ENCODE measurements at regions not wholly inside any gene's neighbourhood (a gene's known extent, or its start where the extent isn't known, plus 50 kb on each side); places are given as distances from the start of the nearest gene placed in this dataset.
"Not testable (repeated sequence)": the region's sequence is repeated elsewhere in the genome, so short reads cannot be mapped to it uniquely, and the experiment has no call there.

DNA sequence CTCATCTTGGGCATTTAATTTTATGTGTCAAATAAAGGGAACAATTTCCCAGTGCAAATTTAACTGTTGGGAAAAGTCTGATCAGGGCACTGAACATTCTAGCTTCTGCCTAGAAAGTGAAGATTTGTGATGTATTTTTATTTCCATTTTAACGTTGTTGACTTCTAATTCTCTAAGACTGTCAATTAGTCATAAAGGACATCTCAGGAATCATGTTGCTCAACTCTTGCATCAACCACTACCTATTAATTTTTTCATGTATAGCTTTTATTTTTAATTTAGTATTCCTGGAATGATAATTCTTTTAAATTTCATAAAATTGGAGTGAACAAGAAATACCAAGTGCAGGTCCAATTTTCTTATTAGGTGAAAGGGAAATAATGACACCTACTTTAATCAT, 87.9 kb upstream of the METAP2 start:
- H3K4me1 ChIP-seq (ENCODE audit: control insufficient read depth, insufficient read depth, low read length) = no peaks in the 10 kb centered on the region
- DNase-seq (ENCODE audit: low read depth, low spot score) = no peak
- no peak overlapping the region for H3K4me3 ChIP-seq (ENCODE audit: low read length)
- no CpG with 5 or more reads among the region's 1 CpG for WGBS (ENCODE audit: insufficient coverage, insufficient read length)
- no peaks in the 10 kb centered on the region for H3K36me3 ChIP-seq (ENCODE audit: control insufficient read depth, insufficient read depth, low read length)
- H3K27ac ChIP-seq (ENCODE audit: low read length) = no peak overlapping the region
- no peaks in the 10 kb centered on the region for H3K27me3 ChIP-seq (ENCODE audit: control insufficient read depth, insufficient read depth, low read length)
- no peaks in the 10 kb centered on the region; the same call in 1 of the 2 replicates for H3K9me3 ChIP-seq (ENCODE audit: control insufficient read depth, insufficient read depth, low read length)

DNA sequence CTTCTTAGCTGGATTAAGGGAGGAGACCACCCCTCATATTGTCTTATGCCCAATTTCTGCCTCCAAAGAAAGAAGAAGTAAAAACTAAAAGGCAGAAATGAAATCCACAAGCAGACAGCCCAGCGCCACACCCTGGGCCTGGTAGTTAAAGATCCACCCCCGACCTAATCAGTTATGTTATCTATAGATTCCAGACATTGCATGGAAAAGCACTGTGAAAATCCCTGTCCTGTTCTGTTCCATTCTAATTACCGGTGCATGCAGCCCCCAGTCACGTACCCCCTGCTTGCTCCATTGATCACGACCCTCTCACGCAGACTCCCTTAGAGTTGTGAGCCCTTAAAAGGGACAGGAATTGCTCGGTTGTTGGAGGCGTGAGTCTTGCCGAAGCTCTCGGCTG, 85.7 kb upstream of the METAP2 start:
- H3K36me3 ChIP-seq (ENCODE audit: control insufficient read depth, insufficient read depth, low read length); DNase-seq (ENCODE audit: low read depth, low spot score); H3K4me1 ChIP-seq (ENCODE audit: control insufficient read depth, insufficient read depth, low read length); H3K9me3 ChIP-seq (ENCODE audit: control insufficient read depth, insufficient read depth, low read length); H3K4me3 ChIP-seq (ENCODE audit: low read length); H3K27ac ChIP-seq (ENCODE audit: low read length); H3K27me3 ChIP-seq (ENCODE audit: control insufficient read depth, insufficient read depth, low read length): not testable (repeated sequence)
- no CpG with 5 or more reads among the region's 10 CpGs for WGBS (ENCODE audit: insufficient coverage, insufficient read length)

GRCh38 chr12:95390192-95390591, 83.8 kb upstream of the METAP2 start:
- no CpG with 5 or more reads among the region's 1 CpG for WGBS (ENCODE audit: insufficient coverage, insufficient read length)
- Histone ChIP-seq H3K27ac (ENCODE audit: low read length) (no peak overlapping the region), H3K4me3 (ENCODE audit: low read length) (no peak overlapping the region), H3K9me3 (ENCODE audit: control insufficient read depth, insufficient read depth, low read length) (no peaks in the 10 kb centered on the region; the same call in 1 of the 2 replicates), H3K27me3 (ENCODE audit: control insufficient read depth, insufficient read depth, low read length) (no peaks in the 10 kb centered on the region), H3K36me3 (ENCODE audit: control insufficient read depth, insufficient read depth, low read length) (no peaks in the 10 kb centered on the region), H3K4me1 (ENCODE audit: control insufficient read depth, insufficient read depth, low read length) (no peaks in the 10 kb centered on the region)
- no peak for DNase-seq (ENCODE audit: low read depth, low spot score)

DNA sequence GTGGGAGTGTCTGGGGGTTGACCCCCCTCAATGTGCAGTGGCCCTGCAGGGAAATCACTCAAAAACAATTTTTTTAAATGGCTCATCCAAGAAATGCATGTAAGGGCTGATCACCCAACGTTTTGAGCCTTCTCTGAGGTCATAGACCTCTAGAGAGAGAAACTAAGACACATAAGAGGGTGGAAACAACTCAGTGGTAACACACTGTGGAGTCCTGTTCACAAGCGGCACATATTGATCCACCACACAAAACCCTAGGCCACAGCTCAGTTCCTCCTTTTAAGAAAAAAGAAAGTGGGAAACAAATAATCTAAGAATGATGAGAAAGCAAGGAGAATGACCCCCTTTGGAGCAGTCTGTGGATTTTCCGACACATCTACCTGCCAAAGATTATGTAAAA, 83.0 kb upstream of the METAP2 start:
- no peaks in the 10 kb centered on the region for H3K27me3 ChIP-seq (ENCODE audit: control insufficient read depth, insufficient read depth, low read length)
- H3K4me3 ChIP-seq (ENCODE audit: low read length) = no peak overlapping the region
- no peaks in the 10 kb centered on the region for H3K36me3 ChIP-seq (ENCODE audit: control insufficient read depth, insufficient read depth, low read length)
- H3K4me1 ChIP-seq (ENCODE audit: control insufficient read depth, insufficient read depth, low read length) = no peaks in the 10 kb centered on the region
- DNase-seq (ENCODE audit: low read depth, low spot score) = no peak
- no CpG with 5 or more reads among the region's 3 CpGs for WGBS (ENCODE audit: insufficient coverage, insufficient read length)
- H3K27ac ChIP-seq (ENCODE audit: low read length) = no peak overlapping the region
- no peaks in the 10 kb centered on the region; the same call in 1 of the 2 replicates for H3K9me3 ChIP-seq (ENCODE audit: control insufficient read depth, insufficient read depth, low read length)

DNA sequence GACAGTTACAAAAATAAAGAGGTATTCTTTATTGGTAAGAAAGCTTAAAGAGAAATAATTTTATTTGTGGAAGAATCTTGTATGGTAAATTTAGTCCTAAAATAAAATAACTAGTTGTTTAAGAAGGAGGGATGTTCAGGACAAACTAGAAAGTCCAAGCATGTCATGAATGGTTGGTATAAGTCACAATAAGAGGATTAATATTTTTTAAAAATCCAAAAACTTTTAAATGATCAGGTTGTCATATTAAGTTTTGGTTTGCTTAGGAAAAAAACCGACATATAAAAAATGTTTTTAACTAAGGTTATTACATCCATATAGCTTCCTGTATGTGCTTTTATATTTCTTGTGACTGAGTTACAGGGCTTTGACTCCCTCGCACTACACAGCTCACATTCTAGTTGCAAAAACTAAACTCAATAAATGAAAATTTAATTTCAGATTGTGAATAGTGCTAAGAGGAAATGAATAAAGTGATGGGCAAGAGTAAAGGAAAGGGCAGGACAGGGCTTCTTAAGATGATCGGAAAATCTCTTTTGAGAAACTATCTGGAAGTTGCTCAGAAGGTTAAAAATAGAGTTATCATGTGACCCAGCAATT, 80.7 kb upstream of the METAP2 start:
- WGBS (ENCODE audit: insufficient coverage, insufficient read length) = no CpG with 5 or more reads among the region's 3 CpGs
- no peaks in the 10 kb centered on the region for H3K4me1 ChIP-seq (ENCODE audit: control insufficient read depth, insufficient read depth, low read length)
- no peaks in the 10 kb centered on the region for H3K27me3 ChIP-seq (ENCODE audit: control insufficient read depth, insufficient read depth, low read length)
- H3K4me3 ChIP-seq (ENCODE audit: low read length) = no peak overlapping the region
- no peak overlapping the region for H3K27ac ChIP-seq (ENCODE audit: low read length)
- peak; percentile 2 for DNase-seq (ENCODE audit: low read depth, low spot score)
- H3K36me3 ChIP-seq (ENCODE audit: control insufficient read depth, insufficient read depth, low read length) = no peaks in the 10 kb centered on the region
- no peaks in the 10 kb centered on the region; the same call in 1 of the 2 replicates for H3K9me3 ChIP-seq (ENCODE audit: control insufficient read depth, insufficient read depth, low read length)

- H3K27me3 ChIP-seq (ENCODE audit: control insufficient read depth, insufficient read depth, low read length) = no peaks in the 10 kb centered on the region
- no peak overlapping the region for H3K4me3 ChIP-seq (ENCODE audit: low read length)
- no peaks in the 10 kb centered on the region for H3K36me3 ChIP-seq (ENCODE audit: control insufficient read depth, insufficient read depth, low read length)
- no peak overlapping the region for H3K27ac ChIP-seq (ENCODE audit: low read length)
- DNase-seq (ENCODE audit: low read depth, low spot score) = no peak
- no CpG with 5 or more reads among the region's 1 CpG for WGBS (ENCODE audit: insufficient coverage, insufficient read length)
- H3K4me1 ChIP-seq (ENCODE audit: control insufficient read depth, insufficient read depth, low read length) = no peaks in the 10 kb centered on the region
- no peaks in the 10 kb centered on the region; the same call in 1 of the 2 replicates for H3K9me3 ChIP-seq (ENCODE audit: control insufficient read depth, insufficient read depth, low read length)
Observed at GRCh38 chr12:95395696-95396095, 78.3 kb upstream of the METAP2 start.

- H3K4me3 ChIP-seq (ENCODE audit: low read length) = no peak overlapping the region
- H3K4me1 ChIP-seq (ENCODE audit: control insufficient read depth, insufficient read depth, low read length) = no peaks in the 10 kb centered on the region
- no CpG with 5 or more reads among the region's 4 CpGs for WGBS (ENCODE audit: insufficient coverage, insufficient read length)
- DNase-seq (ENCODE audit: low read depth, low spot score) = no peak
- H3K27ac ChIP-seq (ENCODE audit: low read length) = no peak overlapping the region
- H3K27me3 ChIP-seq (ENCODE audit: control insufficient read depth, insufficient read depth, low read length) = no peaks in the 10 kb centered on the region
- no peaks in the 10 kb centered on the region; the same call in 1 of the 2 replicates for H3K9me3 ChIP-seq (ENCODE audit: control insufficient read depth, insufficient read depth, low read length)
- no peaks in the 10 kb centered on the region for H3K36me3 ChIP-seq (ENCODE audit: control insufficient read depth, insufficient read depth, low read length)
Observed at GRCh38 chr12:95396849-95397468, 77.0 kb upstream of the METAP2 start.

GRCh38 chr12:95397571-95397970, 76.4 kb upstream of the METAP2 start:
- Histone ChIP-seq H3K9me3 (ENCODE audit: control insufficient read depth, insufficient read depth, low read length) (no peaks in the 10 kb centered on the region; the same call in 1 of the 2 replicates), H3K4me3 (ENCODE audit: low read length) (no peak overlapping the region), H3K27me3 (ENCODE audit: control insufficient read depth, insufficient read depth, low read length) (no peaks in the 10 kb centered on the region), H3K36me3 (ENCODE audit: control insufficient read depth, insufficient read depth, low read length) (no peaks in the 10 kb centered on the region), H3K27ac (ENCODE audit: low read length) (no peak overlapping the region), H3K4me1 (ENCODE audit: control insufficient read depth, insufficient read depth, low read length) (no peaks in the 10 kb centered on the region)
- no peak for DNase-seq (ENCODE audit: low read depth, low spot score)
- WGBS (ENCODE audit: insufficient coverage, insufficient read length) = no CpG with 5 or more reads among the region's 5 CpGs

GRCh38 chr12:95402096-95402495, 71.9 kb upstream of the METAP2 start:
- WGBS (ENCODE audit: insufficient coverage, insufficient read length) = no CpG with 5 or more reads among the region's 4 CpGs
- peak; percentile 18 for DNase-seq (ENCODE audit: low read depth, low spot score)
- Histone ChIP-seq H3K27me3 (ENCODE audit: control insufficient read depth, insufficient read depth, low read length) (no peaks in the 10 kb centered on the region), H3K4me1 (ENCODE audit: control insufficient read depth, insufficient read depth, low read length) (no peaks in the 10 kb centered on the region), H3K4me3 (ENCODE audit: low read length) (no peak overlapping the region), H3K36me3 (ENCODE audit: control insufficient read depth, insufficient read depth, low read length) (no peaks in the 10 kb centered on the region), H3K9me3 (ENCODE audit: control insufficient read depth, insufficient read depth, low read length) (no peaks in the 10 kb centered on the region), H3K27ac (ENCODE audit: low read length) (no peak overlapping the region)

GRCh38 chr12:95408201-95408600, 65.8 kb upstream of the METAP2 start:
- Histone ChIP-seq H3K9me3 (ENCODE audit: control insufficient read depth, insufficient read depth, low read length) (no peaks in the 10 kb centered on the region), H3K4me1 (ENCODE audit: control insufficient read depth, insufficient read depth, low read length) (no peaks in the 10 kb centered on the region), H3K27me3 (ENCODE audit: control insufficient read depth, insufficient read depth, low read length) (no peaks in the 10 kb centered on the region), H3K4me3 (ENCODE audit: low read length) (no peak overlapping the region), H3K36me3 (ENCODE audit: control insufficient read depth, insufficient read depth, low read length) (no peaks in the 10 kb centered on the region), H3K27ac (ENCODE audit: low read length) (no peak overlapping the region)
- no CpG with 5 or more reads among the region's 8 CpGs for WGBS (ENCODE audit: insufficient coverage, insufficient read length)
- no peak for DNase-seq (ENCODE audit: low read depth, low spot score)

- no peaks in the 10 kb centered on the region for H3K4me1 ChIP-seq (ENCODE audit: control insufficient read depth, insufficient read depth, low read length)
- DNase-seq (ENCODE audit: low read depth, low spot score) = no peak
- WGBS (ENCODE audit: insufficient coverage, insufficient read length) = no CpG with 5 or more reads among the region's 3 CpGs
Observed at GRCh38 chr12:95411057-95411456, 62.9 kb upstream of the METAP2 start.

More at GRCh38 chr12:95411057-95411456, 62.9 kb upstream of the METAP2 start:
- Histone ChIP-seq H3K27ac (ENCODE audit: low read length) (no peak overlapping the region), H3K36me3 (ENCODE audit: control insufficient read depth, insufficient read depth, low read length) (no peaks in the 10 kb centered on the region), H3K27me3 (ENCODE audit: control insufficient read depth, insufficient read depth, low read length) (no peaks in the 10 kb centered on the region), H3K9me3 (ENCODE audit: control insufficient read depth, insufficient read depth, low read length) (no peaks in the 10 kb centered on the region), H3K4me3 (ENCODE audit: low read length) (no peak overlapping the region)
